GM12875 (cell line): ENCODE measurements at regions not wholly inside any gene's neighbourhood (a gene's known extent, or its start where the extent isn't known, plus 50 kb on each side); places are given as distances from the start of the nearest gene placed in this dataset.

Experiments used
- H3K4me3 ChIP-seq: one replicate; pipeline ENCODE4 v1.5.1; 2011; ENCODE audit warnings: low read depth, low read length, control low read depth
- TF ChIP-seq, protein P1 (sequence below): IDR thresholded peaks from 2 replicates; pipeline ENCODE4 v1.5.1; 2011; ENCODE audit warnings: low read depth, mild to moderate bottlenecking, control low read depth, inconsistent platforms, low read length, moderate library complexity, borderline replicate concordance; ENCODE audit not compliant: insufficient read depth

DNA sequence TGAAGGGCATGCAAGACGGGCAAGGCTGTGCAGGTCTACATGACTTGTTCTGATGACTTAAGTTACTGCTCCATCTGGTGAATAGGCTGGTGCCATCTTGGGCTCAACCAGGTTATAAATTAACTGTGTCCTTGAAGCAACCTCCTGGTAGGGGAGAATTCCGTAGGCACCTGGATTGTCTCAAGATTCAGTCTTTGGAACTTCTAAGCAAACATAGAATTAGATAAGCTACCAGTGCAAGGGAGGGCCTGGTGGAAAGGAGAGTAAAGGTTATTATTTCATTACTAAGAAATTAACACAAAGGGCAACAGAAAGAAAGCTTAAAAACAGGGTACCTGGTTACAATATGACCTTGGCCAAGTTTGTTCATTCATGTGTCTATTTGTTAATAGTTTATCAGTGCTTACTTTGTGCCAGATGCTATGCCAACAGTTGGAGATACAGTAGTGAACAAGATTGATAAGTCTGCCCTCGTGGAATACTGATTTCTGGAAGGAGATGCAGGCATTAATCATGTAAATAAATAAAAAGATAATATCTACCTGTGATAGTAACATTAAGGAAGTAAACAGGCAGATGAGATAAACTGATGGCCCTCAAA is 107.0 kb upstream of the PALS2 start:
- TF ChIP-seq, protein P1, sequence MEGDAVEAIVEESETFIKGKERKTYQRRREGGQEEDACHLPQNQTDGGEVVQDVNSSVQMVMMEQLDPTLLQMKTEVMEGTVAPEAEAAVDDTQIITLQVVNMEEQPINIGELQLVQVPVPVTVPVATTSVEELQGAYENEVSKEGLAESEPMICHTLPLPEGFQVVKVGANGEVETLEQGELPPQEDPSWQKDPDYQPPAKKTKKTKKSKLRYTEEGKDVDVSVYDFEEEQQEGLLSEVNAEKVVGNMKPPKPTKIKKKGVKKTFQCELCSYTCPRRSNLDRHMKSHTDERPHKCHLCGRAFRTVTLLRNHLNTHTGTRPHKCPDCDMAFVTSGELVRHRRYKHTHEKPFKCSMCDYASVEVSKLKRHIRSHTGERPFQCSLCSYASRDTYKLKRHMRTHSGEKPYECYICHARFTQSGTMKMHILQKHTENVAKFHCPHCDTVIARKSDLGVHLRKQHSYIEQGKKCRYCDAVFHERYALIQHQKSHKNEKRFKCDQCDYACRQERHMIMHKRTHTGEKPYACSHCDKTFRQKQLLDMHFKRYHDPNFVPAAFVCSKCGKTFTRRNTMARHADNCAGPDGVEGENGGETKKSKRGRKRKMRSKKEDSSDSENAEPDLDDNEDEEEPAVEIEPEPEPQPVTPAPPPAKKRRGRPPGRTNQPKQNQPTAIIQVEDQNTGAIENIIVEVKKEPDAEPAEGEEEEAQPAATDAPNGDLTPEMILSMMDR: no peak
- no peak overlapping the region for H3K4me3 ChIP-seq

DNA sequence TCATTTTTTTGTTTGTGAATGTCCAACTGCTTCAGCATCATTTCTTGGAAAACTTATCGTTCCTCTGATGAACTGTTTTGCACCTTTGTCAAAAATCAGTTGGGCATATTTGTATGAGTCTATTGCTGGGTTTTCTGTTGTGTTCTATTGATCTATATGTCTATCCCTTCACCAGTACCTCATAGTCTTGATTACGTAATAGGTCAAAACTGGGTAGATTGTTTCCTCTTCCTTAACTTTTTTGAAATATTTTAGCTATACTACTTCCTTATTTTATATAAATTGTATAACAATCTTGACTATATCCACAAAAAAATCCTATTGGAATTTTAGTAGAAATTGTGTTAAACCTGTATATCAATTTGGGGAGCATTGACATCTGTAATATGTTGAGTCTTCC is 104.1 kb upstream of the PALS2 start:
- TF ChIP-seq, protein P1: no peak
- H3K4me3 ChIP-seq: no peak overlapping the region

- TF ChIP-seq, protein P1: no peak
- no peak overlapping the region for H3K4me3 ChIP-seq
Observed at GRCh38 chr7:24472093-24472492, 101.2 kb upstream of the PALS2 start.

DNA sequence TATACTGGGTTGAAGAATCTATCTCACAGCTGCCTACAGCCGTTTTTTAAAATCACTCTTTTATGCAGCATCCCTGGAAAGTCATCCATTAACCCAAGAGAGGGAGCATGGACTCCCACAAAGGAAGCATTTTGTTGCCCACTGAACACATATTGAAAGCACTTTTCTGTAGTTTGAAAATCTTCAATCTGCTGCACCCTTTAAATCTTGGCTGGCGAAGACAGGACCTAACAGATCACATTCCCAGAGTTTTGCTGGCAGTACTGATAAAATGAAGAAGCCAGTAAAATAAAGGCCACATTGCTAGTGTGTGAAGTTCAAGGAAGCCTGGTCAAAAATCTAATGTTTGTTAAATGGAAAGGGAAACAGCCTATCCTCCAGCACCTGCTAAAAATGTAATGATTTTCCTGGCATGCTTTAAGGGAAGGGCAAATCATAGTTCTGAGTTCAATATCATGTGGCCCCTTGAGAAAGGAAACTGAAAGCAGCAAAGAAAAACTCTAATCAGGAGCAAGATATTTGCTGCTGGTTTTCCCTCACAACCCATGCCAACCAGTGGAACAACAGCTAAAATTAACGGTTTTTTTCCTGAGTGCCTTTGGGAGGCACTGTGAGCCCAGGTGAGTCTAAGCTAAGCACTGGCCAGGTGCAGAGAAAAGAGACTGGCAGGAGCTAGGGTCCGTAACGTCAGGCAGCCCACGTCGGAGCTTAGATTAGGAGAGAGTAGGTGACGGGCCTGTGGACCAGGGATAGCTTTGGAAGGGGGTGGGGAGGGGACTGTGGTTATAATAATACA is 97.9 kb upstream of the PALS2 start:
- H3K4me3 ChIP-seq: no peak overlapping the region
- TF ChIP-seq, protein P1: no peak

DNA sequence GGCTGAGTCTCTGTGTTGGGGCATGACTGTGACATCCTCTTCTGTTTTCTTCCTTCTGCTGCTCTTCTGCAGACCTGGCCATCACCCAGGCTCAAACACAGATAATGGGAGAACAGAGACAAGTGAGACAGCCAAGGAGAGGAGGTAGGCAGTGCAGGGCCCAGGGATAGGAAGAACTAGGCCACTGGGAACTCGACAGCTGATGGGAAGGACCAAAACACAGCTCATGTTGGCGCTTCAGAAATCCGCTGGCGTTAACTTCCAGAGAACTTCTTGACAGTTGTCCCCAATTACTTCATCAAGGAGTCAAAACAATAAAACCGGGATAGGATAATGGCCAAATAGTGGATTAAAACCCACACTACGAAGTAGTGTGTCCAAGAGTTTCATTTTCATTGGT is 97.0 kb upstream of the PALS2 start:
- H3K4me3 ChIP-seq: no peak overlapping the region
- TF ChIP-seq, protein P1: no peak

DNA sequence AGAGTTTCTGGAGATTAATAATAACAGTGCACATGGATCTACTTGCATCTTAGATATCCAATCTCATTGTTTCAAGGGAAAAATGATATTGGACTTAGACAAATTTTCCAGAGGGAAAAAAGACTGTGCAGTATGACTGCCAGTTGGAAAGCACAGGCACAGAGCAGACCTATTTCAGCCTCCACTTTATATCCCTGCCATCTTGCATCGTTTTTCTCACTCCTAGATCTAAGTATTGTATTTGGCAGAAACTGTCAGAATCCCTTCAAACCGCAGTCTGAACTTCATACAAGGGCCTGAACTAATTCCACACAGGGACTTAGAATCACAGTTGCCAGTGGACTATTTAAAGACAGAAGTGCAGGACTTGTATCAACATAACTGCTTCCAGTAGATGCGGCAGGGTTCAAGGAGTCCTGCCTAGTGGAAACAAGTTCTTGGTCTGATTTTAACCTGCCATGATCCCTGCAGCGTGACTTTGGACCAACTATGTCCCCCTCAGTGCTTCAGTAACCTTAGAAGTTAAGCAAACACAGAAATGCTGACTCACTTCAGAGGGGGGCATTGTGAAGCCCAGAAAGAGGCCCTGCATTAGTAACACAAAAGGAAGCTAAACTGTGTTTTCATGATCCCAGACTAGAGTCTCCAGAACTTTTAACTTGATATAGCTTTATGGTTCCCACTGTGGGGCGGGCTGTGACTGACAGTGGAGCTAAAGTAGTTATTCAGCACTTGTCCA is 95.7 kb upstream of the PALS2 start:
- TF ChIP-seq, protein P1: no peak
- H3K4me3 ChIP-seq: no peak overlapping the region
